Gastroesophageal sphincter (tissue), 4 donors: ENCODE measurements at regions not wholly inside any gene's neighbourhood (a gene's known extent, or its start where the extent isn't known, plus 50 kb on each side); places are given as distances from the start of the nearest gene placed in this dataset.
"Not testable (repeated sequence)": the region's sequence is repeated elsewhere in the genome, so short reads cannot be mapped to it uniquely, and the experiment has no call there.

Source experiments
- ATAC-seq: fragments of 150-250 bp; one replicate; pipeline ENCODE4 v1.9.1; 2016; ENCODE audit warnings: mild to moderate bottlenecking, moderate library complexity
- H3K27ac ChIP-seq, 4 donors: fragments of 200-600 bp; sonication (generic) in 3 of 4; 1 replicate in 3 of 4; 2 replicates in 1 of 4; pipeline ENCODE4 v1.5.1; 2016 to 2019
- H3K27me3 ChIP-seq: fragments of 200-600 bp; sonication (generic); one replicate; pipeline ENCODE4 v1.5.1; 2019
- H3K36me3 ChIP-seq, 2 donors: fragments of 200-600 bp; sonication (generic); one replicate each; pipeline ENCODE4 v1.5.1; 2019; ENCODE audit warnings: control low read depth in 1 of 2
- H3K4me1 ChIP-seq, 3 donors: fragments of 200-600 bp; sonication (generic); 1 replicate in 2 of 3; 2 replicates in 1 of 3; pipeline ENCODE4 v1.5.1; 2016 to 2019; ENCODE audit warnings: control low read depth in 2 of 3
- H3K4me3 ChIP-seq, 2 donors: fragments of 200-600 bp; sonication (generic); one replicate each; pipeline ENCODE4 v1.5.1; 2019; ENCODE audit warnings: mild to moderate bottlenecking in 1 of 2, moderate library complexity in 1 of 2
- H3K9me3 ChIP-seq, 3 donors: fragments of 200-600 bp; sonication (generic); one replicate each; pipeline ENCODE4 v1.5.1; 2017 to 2019; ENCODE audit warnings: control low read depth in 2 of 3
- CTCF ChIP-seq, 4 experiments: fragments of 200-600 bp in 2 of 4; fragments of 450-650 bp in 2 of 4; sonication (generic) in 1 of 4; IDR thresholded peaks; one replicate each; pipeline ENCODE4 v1.5.1; 2017 to 2019; ENCODE audit warnings: antibody characterized with exemption in 4 of 4, mild to moderate bottlenecking in 2 of 4, moderate library complexity in 2 of 4
- EP300 ChIP-seq: sonication (generic); formaldehyde crosslinking; IDR thresholded peaks from one replicate; pipeline ENCODE4 v1.6.1; 2017; ENCODE audit warnings: antibody characterized with exemption, mild to moderate bottlenecking
- POLR2A ChIP-seq, 2 donors: fragments of 450-650 bp; IDR thresholded peaks; one replicate each; pipeline ENCODE4 v1.6.1; 2017; ENCODE audit warnings: antibody characterized with exemption in 2 of 2, mild to moderate bottlenecking in 2 of 2, moderate library complexity in 1 of 2
- POLR2AphosphoS5 ChIP-seq: sonication (generic); formaldehyde crosslinking; IDR thresholded peaks from one replicate; pipeline ENCODE4 v1.6.1; 2017; ENCODE audit warnings: antibody characterized with exemption
- WGBS, 2 donors: methylation state at CpG; one replicate each; pipeline ENCODE4 v1.1.5; 2018; ENCODE audit warnings: low coverage in 1 of 2; 5-methylcytosine and 5-hydroxymethylcytosine counted together

- Histone ChIP-seq H3K36me3 (no peaks in the 10 kb centered on the region), H3K9me3 (no peaks in the 10 kb centered on the region), H3K27ac (no peak overlapping the region), H3K4me3 (no peak overlapping the region), H3K4me1 (peaks cover 0 to 7% (median 0%) of the 10 kb centered on the region in 3 donors), H3K27me3 (no peaks in the 10 kb centered on the region)
- no peak for ATAC-seq
- WGBS, 2 donors, result 65% methylated on average over 3 of the region's 4 CpGs; no CpG with 5 or more reads in 1 of the 2 donors
- TF ChIP-seq CTCF (IDR thresholded peaks at IDR 0.05) (no peak), POLR2AphosphoS5 (no peak)
Observed at GRCh38 chrX:69063486-69063885, 101.8 kb downstream of the PJA1 start.

- Histone ChIP-seq H3K27me3 (no peaks in the 10 kb centered on the region), H3K4me3 (no peak overlapping the region), H3K4me1 (peaks cover 0 to 7% (median 0%) of the 10 kb centered on the region in 3 donors), H3K9me3 (no peaks in the 10 kb centered on the region), H3K36me3 (no peaks in the 10 kb centered on the region), H3K27ac (no peak overlapping the region)
- TF ChIP-seq EP300 (no peak), POLR2A (IDR thresholded peaks at IDR 0.05) (no peak), CTCF (IDR thresholded peaks at IDR 0.05) (no peak), POLR2AphosphoS5 (no peak)
- ATAC-seq, result no peak
- WGBS, 2 donors, result 80% methylated on average over 4 of the region's 4 CpGs; no CpG with 5 or more reads in 1 of the 2 donors
Observed at GRCh38 chrX:69062493-69062892, 102.8 kb downstream of the PJA1 start.

- Histone ChIP-seq H3K4me3 (no peak overlapping the region), H3K36me3 (no peaks in the 10 kb centered on the region), H3K4me1 (peaks cover 0 to 7% (median 0%) of the 10 kb centered on the region in 3 donors), H3K27ac (no peak overlapping the region), H3K9me3 (no peaks in the 10 kb centered on the region), H3K27me3 (no peaks in the 10 kb centered on the region)
- peak; percentile 71 for ATAC-seq
- TF ChIP-seq CTCF (IDR thresholded peaks at IDR 0.05), result peak; percentile 12 to 65 (median 40)
- no peak for TF ChIP-seq EP300
- WGBS, 2 donors, result no CpG with 5 or more reads among the region's 6 CpGs
Observed at GRCh38 chrX:69060631-69061408, 104.4 kb downstream of the PJA1 start.

- no peaks in the 10 kb centered on the region for H3K9me3 ChIP-seq
- no peak overlapping the region for H3K27ac ChIP-seq
- no peaks in the 10 kb centered on the region for H3K27me3 ChIP-seq
- no peaks in the 10 kb centered on the region for H3K36me3 ChIP-seq
- H3K4me1 ChIP-seq, result no peaks in the 10 kb centered on the region
- 58% methylated on average over 3 of the region's 3 CpGs; no CpG with 5 or more reads in 1 of the 2 donors for WGBS, 2 donors
- no peak overlapping the region for H3K4me3 ChIP-seq
- no peak for ATAC-seq
- no peak for TF ChIP-seq EP300
- TF ChIP-seq POLR2AphosphoS5, result no peak
- TF ChIP-seq CTCF (IDR thresholded peaks at IDR 0.05), result no peak
- TF ChIP-seq POLR2A (IDR thresholded peaks at IDR 0.05), result no peak
Observed at GRCh38 chrX:69055193-69055592, 110.1 kb downstream of the PJA1 start.

- 72 to 83% methylated on average over 2 to 3 of the region's 3 CpGs for WGBS, 2 donors
- H3K27me3 ChIP-seq, H3K4me3 ChIP-seq, H3K36me3 ChIP-seq, H3K4me1 ChIP-seq, H3K27ac ChIP-seq, ATAC-seq, H3K9me3 ChIP-seq: not testable (repeated sequence)
Observed at GRCh38 chrX:69054497-69054896, 110.8 kb downstream of the PJA1 start.
